ENCODE measurements at regions not wholly inside any gene's neighbourhood (a gene's known extent, or its start where the extent isn't known, plus 50 kb on each side); places are given as distances from the start of the nearest gene placed in this dataset.
"Not testable (repeated sequence)": the region's sequence is repeated elsewhere in the genome, so short reads cannot be mapped to it uniquely, and the experiment has no call there.

DNA sequence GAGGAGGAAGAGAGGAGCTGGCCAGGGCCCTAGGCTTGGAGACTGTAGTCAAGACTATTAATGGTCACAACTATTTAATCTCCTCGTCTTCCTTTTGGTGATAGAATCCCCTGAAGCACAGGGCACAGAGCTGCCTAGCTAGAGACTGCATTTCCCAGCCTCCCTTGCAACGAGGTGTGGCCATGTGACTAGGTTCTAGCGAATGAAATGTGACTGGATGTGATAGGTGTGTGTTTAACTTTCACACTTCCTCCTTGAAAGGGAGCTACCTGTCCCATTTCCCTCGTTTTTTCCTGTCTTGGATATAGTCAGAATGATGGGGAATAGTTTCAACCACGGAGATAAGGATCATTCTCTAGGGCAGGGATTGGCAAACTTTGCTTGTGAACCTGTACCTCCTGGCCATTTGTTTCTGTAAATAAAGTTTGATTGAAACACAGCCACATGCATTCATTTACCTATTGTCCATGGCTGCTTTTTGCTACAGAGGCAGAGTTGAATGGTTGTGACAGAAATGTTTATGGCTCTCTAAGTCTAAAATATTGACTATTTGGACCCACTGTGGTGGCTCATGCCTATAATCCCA lies 313.5 kb downstream of the MIAT start:
- DNase-seq: no peak
- Histone ChIP-seq H3K4me3 (ENCODE audit: insufficient read depth, low read depth, low read length) (no peak overlapping the region), H3K27me3 (ENCODE audit: control insufficient read depth, insufficient read depth, low read length) (no peaks in the 10 kb centered on the region), H3K36me3 (replicated peaks; ENCODE audit: control insufficient read depth, insufficient read depth, low read length) (no peaks in the 10 kb centered on the region)

DNA sequence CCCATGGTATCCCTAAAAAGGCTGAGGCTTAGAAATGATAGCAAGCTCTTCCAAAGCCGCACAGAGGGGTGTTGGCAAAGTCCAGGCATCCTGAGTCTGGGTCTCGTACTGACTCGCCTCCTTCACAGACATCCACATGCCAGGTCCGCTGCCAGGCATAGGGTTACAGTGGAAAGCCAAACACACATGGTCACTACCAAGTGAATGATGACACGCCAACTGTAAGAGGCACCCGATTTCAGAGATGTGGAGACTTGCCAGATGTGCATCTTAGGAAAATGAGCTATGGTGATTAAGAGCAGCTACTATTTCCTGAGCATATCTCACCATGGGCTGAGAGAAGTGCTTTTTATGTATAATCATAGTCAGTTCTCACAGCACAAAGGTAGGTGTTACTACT lies 314.9 kb downstream of the MIAT start:
- Histone ChIP-seq H3K36me3 (replicated peaks; ENCODE audit: control insufficient read depth, insufficient read depth, low read length) (no peaks in the 10 kb centered on the region), H3K27me3 (ENCODE audit: control insufficient read depth, insufficient read depth, low read length) (no peaks in the 10 kb centered on the region), H3K4me3 (ENCODE audit: insufficient read depth, low read depth, low read length) (no peak overlapping the region)
- no peak for DNase-seq

DNA sequence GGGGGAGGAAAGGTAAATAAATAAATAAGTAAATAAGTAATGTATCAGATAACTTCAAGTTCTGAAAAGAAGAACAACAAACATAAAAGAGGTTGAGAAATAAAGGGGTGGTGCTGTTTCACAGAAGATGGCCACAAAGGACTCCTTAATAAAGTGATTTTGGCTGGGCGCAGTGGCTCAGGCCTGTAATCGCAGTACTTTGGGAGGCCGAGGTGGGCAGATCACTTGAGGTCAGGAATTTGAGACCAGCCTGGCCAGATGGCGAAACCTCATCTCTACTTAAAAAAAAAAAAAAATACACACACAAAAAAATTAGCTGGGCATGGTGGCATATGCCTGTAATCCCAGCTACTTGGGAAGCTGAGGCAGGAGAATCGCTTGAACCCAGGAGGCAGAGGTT lies 315.5 kb downstream of the MIAT start:
- not testable (repeated sequence) for H3K4me3 ChIP-seq (ENCODE audit: insufficient read depth, low read depth, low read length); H3K36me3 ChIP-seq (replicated peaks; ENCODE audit: control insufficient read depth, insufficient read depth, low read length); H3K27me3 ChIP-seq (ENCODE audit: control insufficient read depth, insufficient read depth, low read length); DNase-seq

DNA sequence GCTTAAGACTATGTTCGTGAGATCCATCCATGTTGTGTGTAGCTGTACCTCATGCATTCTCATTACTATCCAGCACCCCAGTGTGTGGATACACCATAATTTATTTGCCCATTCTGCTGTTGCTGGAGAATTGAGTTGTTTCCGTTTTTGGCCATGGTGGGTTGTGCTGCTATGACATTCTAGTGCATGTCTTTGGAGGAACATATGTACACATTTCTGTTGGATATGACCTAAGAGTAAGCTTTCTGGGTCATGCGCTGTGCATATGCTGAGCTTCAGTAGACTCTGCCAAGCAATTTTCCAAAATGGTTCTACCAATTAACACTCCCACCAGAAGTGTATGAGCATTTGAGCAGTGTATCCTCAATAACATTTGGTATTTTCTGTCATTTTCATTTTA lies 316.6 kb downstream of the MIAT start:
- DNase-seq: no peak
- Histone ChIP-seq H3K27me3 (ENCODE audit: control insufficient read depth, insufficient read depth, low read length) (no peaks in the 10 kb centered on the region; the same call in 1 of the 2 replicates), H3K4me3 (ENCODE audit: insufficient read depth, low read depth, low read length) (no peak overlapping the region), H3K36me3 (replicated peaks; ENCODE audit: control insufficient read depth, insufficient read depth, low read length) (no peaks in the 10 kb centered on the region)

DNA sequence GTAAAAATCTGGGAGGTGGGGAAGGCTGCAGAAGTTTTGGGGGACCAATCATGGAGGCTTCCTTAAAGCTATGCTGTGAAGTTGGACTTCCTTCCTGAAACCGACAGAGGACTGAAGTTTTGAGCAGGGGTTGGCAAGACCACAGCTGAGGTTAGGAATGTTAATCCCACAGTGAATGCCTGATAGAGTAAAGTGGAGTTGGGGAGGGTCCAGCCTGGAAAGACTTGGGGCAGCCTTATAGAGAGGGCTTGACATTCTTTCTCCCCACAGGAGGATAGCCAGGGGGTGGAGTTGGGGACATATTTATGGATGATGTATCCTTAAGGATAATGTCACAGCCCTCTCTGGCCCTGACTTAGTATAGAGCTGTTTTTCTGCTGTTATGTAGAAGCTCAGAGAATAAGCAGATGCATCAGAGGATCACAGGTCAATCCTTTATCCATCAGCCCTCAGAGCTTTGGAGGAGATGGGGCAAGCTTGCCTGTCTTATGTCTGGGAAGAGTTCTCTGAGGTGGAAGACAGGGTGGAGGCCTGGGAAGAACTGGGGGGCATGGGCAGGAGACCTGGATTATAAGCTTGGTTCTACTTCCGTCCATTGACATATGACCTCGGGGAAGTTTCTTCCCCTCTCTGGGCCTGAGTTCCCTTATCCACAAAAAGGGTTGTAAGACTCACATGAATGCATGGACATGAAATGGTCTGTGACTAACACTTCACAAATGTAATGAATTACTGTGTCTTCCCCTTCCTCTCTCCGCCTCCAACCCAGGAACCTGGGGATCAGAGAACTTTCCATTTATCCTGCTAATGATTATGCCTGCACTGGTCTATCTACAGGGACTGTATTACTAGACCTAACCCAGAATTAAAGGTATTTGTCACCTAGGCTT lies 317.8 kb downstream of the MIAT start:
- no peak overlapping the region for H3K4me3 ChIP-seq (ENCODE audit: insufficient read depth, low read depth, low read length)
- DNase-seq: no peak
- no peaks in the 10 kb centered on the region; the same call in 1 of the 2 replicates for H3K27me3 ChIP-seq (ENCODE audit: control insufficient read depth, insufficient read depth, low read length)
- H3K36me3 ChIP-seq (replicated peaks; ENCODE audit: control insufficient read depth, insufficient read depth, low read length): no peaks in the 10 kb centered on the region

DNA sequence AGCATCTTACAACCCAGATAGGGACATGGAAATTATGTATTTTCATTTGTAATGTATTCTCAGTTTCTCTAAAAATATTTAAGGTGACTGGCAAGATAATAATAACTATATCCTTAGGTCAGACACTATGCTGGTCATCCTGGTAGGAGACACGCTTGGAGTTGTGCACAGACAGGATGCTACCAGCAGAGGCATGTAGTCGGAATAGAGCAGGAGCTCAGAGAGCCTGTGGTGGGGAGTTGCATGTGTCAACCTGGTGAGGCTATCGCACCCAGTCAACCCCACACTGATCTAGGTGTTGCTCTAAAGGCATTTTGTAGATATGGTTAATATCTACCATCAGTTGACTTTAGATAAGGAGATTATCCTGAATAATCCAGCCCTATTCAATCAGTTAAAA lies 318.5 kb downstream of the MIAT start:
- no peak for DNase-seq
- no peaks in the 10 kb centered on the region; the same call in 1 of the 2 replicates for H3K27me3 ChIP-seq (ENCODE audit: control insufficient read depth, insufficient read depth, low read length)
- H3K4me3 ChIP-seq (ENCODE audit: insufficient read depth, low read depth, low read length): no peak overlapping the region
- no peaks in the 10 kb centered on the region for H3K36me3 ChIP-seq (replicated peaks; ENCODE audit: control insufficient read depth, insufficient read depth, low read length)

DNA sequence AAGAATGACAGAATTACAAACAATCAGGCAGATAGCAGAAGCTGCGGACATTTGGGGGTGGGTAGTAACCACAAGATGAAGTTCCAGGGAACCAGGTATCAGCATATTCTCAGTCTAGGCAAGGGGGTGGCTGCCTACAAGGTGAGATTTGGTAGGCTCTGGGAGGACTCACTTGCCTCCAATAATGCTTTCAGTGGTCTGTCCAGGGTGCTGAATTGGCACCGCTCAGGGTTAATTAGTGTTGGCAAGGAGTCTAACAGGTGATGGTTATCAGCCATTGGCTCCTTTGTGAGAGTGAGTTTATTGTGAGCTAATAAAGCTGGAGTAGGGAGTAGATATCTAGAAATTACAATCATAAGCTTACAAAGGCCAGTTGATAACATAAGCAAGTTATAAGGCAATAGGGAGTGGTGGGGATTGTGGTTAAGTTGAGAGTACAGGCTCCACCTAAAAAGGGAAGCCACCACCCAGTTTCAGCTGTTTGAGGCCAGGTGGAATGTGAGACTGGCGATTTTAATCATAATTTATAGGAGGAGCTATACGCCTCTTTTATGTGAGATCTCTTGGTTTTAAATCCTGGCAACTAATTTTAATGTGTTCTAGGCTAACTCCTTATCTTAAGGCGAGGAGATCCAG lies 320.5 kb downstream of the MIAT start:
- H3K27me3 ChIP-seq (ENCODE audit: control insufficient read depth, insufficient read depth, low read length): no peaks in the 10 kb centered on the region; the same call in 1 of the 2 replicates
- H3K4me3 ChIP-seq (ENCODE audit: insufficient read depth, low read depth, low read length): no peak overlapping the region
- DNase-seq: no peak
- H3K36me3 ChIP-seq (replicated peaks; ENCODE audit: control insufficient read depth, insufficient read depth, low read length): no peaks in the 10 kb centered on the region

DNA sequence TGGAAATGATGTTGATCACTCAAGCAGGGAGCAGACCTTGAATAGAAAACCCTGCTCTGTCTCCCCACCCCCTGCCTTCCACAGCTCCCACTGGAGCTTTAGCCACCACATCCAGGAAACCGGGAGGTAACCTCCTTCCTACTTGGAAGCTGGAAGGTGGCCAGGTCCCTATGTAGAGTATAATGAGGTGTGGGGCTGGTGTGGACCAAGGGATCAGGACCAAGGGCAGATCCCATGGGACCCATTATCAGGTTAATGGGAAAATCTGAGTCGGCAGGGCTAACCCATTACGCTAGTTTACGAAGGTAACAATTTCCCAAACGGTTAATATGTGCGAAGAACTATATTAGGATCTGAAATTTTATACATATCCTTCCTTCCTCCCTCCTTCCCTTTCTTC lies 321.9 kb downstream of the MIAT start:
- Histone ChIP-seq H3K27me3 (ENCODE audit: control insufficient read depth, insufficient read depth, low read length) (no peaks in the 10 kb centered on the region; the same call in 1 of the 2 replicates), H3K4me3 (ENCODE audit: insufficient read depth, low read depth, low read length) (no peak overlapping the region), H3K36me3 (replicated peaks; ENCODE audit: control insufficient read depth, insufficient read depth, low read length) (no peaks in the 10 kb centered on the region)
- peak; percentile 46 for DNase-seq

DNA sequence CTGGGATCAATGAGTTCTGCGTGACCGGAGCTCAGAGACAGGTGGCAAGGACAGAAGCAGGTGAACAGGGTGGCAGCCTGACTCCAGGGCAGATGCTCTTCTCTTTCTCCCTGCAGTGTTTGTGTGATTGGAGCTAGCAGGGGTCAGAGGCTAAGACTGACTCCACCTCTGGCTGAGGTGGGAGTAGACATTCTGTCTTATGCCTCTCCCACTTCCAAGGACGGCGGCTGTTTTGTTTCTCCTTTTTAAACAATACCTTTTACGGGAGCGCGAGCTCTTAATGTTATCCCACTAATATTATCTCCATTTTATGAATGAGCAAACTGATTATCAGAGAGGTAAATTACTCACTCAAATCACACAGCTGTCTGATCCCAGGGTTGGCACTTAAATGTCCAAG lies 323.7 kb downstream of the MIAT start:
- Histone ChIP-seq H3K27me3 (ENCODE audit: control insufficient read depth, insufficient read depth, low read length) (no peaks in the 10 kb centered on the region; the same call in 1 of the 2 replicates), H3K4me3 (ENCODE audit: insufficient read depth, low read depth, low read length) (no peak overlapping the region), H3K36me3 (replicated peaks; ENCODE audit: control insufficient read depth, insufficient read depth, low read length) (no peaks in the 10 kb centered on the region)
- no peak for DNase-seq

DNA sequence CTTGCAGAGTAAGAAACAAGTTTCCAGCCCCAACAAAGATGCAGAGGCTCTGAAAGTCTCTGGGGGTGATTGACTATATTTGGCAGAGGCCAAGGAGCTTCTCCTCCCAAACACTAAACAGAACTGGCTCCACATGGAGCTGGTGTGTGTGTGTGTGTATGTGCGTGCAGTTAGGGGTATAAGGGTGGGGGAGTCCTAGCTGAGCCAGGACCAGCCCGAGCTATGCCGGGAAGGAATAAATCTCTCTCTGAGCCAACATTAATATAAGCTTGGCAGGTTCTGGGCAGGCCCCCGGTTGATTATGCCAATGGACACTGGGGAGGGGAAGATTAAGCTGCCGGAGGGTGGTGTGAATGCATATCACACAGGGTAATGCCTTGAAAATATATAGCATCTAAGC lies 324.2 kb downstream of the MIAT start:
- H3K4me3 ChIP-seq (ENCODE audit: insufficient read depth, low read depth, low read length): no peak overlapping the region
- no peaks in the 10 kb centered on the region; the same call in 1 of the 2 replicates for H3K27me3 ChIP-seq (ENCODE audit: control insufficient read depth, insufficient read depth, low read length)
- H3K36me3 ChIP-seq (replicated peaks; ENCODE audit: control insufficient read depth, insufficient read depth, low read length): no peaks in the 10 kb centered on the region
- no peak for DNase-seq

DNA sequence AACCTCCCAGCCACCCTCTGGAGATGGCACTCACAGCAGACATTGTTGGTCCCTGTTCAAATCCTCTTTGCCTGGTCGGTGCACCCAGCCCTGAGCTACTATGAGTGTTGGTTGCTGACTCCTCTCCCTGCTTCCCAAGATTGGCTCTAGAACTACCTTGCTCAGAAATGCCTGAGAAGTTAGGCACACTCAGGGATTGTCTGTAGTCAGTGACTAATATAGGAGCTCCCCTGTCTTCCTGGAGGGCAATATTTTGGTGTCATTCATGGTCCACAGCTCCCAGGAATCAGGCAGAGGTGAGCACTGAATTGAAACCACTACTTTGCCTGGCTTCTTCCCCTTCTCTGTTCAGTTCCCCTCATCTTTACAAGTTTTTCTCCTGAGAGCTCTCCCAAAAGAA lies 325.9 kb downstream of the MIAT start:
- H3K36me3 ChIP-seq (replicated peaks; ENCODE audit: control insufficient read depth, insufficient read depth, low read length): no peaks in the 10 kb centered on the region
- H3K4me3 ChIP-seq (ENCODE audit: insufficient read depth, low read depth, low read length): no peak overlapping the region
- no peak for DNase-seq
- H3K27me3 ChIP-seq (ENCODE audit: control insufficient read depth, insufficient read depth, low read length): no peaks in the 10 kb centered on the region; the same call in 1 of the 2 replicates

DNA sequence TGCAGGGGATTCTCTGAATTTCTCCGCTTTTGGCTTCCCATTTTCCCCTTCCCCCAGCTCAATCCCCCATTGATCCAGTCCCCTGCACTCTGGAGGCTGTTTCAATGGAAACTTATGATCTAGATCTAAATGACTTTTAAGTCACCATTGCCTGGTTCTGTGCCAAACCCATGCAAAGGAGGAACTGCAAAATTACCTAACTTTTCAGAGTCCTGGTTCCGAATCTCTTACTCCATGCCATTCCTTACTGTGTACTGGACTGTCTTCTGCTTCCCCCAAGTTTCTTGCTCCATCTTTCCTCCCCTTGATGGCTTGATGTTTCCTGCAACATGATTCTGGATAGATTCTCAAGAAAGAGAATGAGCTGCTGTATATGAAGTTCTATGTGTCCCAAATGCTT lies 327.8 kb downstream of the MIAT start:
- no peak for DNase-seq
- H3K4me3 ChIP-seq (ENCODE audit: insufficient read depth, low read depth, low read length): no peak overlapping the region
- H3K36me3 ChIP-seq (replicated peaks; ENCODE audit: control insufficient read depth, insufficient read depth, low read length): no peaks in the 10 kb centered on the region
- H3K27me3 ChIP-seq (ENCODE audit: control insufficient read depth, insufficient read depth, low read length): no peaks in the 10 kb centered on the region; the same call in 1 of the 2 replicates

DNA sequence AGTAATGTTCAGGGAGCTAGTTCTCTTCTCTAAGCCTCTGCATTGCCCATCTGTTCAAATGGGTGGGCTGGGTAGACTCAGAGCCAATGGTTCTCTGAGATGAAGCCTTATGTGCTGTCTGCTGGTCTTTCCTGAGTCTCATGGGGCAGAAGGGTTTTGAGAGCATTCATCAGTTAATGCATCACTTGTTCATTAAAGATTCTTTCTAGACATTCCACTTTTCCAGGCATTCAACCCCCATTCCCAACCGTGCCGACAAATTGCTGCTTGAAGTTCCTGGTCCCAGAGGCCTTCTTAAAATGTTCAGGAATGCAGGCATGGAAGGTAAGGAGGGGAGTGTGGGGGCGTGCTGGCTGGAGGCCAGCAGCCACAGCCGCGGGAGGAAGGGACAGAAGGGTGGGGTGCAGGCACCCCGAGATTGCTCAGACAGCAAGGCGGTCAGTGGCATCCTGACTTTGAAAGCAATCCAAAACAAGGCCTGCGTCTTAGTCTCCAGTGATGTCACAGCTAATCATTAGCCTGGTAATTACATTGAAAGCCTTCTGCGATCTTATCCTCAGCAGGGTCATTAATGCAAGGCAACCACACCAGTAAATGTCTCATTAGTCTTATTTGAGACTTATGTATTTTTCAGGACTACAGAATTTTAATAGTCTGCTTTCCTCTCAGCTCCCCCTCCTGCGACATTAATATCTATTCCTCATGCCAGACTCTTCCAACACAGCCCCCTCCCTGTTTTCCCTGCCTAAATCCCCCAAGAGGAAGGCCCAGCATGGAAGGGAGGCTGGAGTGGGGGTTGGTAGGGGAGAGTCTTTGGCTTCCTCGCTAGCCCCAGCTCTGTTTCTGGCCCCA lies 328.8 kb downstream of the MIAT start:
- H3K36me3 ChIP-seq (replicated peaks; ENCODE audit: control insufficient read depth, insufficient read depth, low read length): no peaks in the 10 kb centered on the region
- DNase-seq: peak; percentile 46
- no peaks in the 10 kb centered on the region; the same call in 1 of the 2 replicates for H3K27me3 ChIP-seq (ENCODE audit: control insufficient read depth, insufficient read depth, low read length)
- no peak overlapping the region for H3K4me3 ChIP-seq (ENCODE audit: insufficient read depth, low read depth, low read length)

DNA sequence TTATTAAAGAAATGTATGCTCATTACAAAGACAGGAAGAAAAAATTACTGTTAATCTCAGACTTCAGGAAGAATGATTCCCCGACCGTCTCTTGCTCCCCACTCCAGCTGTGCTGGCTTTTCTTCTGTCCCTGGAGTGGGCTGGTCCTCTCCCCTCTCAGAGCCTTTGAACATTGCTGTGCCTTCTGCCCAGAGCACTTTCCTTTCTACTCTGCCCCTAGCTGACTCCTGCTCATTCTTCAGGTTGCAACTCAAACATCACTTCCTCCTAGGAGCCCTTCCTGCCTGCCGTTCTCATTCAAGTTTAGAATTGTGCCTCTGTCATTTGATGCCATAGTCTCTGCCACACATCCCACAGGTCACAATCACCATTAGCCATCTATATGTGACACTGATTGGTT lies 329.5 kb downstream of the MIAT start:
- Histone ChIP-seq H3K27me3 (ENCODE audit: control insufficient read depth, insufficient read depth, low read length) (no peaks in the 10 kb centered on the region; the same call in 1 of the 2 replicates), H3K4me3 (ENCODE audit: insufficient read depth, low read depth, low read length) (no peak overlapping the region)
- peak; percentile 19 for DNase-seq

More for the DNA sequence above, 329.5 kb downstream of the MIAT start:
- H3K36me3 ChIP-seq (replicated peaks; ENCODE audit: control insufficient read depth, insufficient read depth, low read length): no peaks in the 10 kb centered on the region

Measured in H7 (cell line).